ENCODE measurements at regions not wholly inside any gene's neighbourhood (a gene's known extent, or its start where the extent isn't known, plus 50 kb on each side); places are given as distances from the start of the nearest gene placed in this dataset.

- no peak for DNase-seq (ENCODE audit: low spot score in 2 of 2)
- Histone ChIP-seq H3K27ac (no peak overlapping the region), H3K4me3 (no peak overlapping the region), H3K4me1 (peaks cover 0 to 14% (median 0%) of the 10 kb centered on the region in 4 donors), H3K9me3 (no peaks in the 10 kb centered on the region), H3K36me3 (no peaks in the 10 kb centered on the region), H3K27me3 (no peaks in the 10 kb centered on the region)
- TF ChIP-seq CTCF (IDR thresholded peaks at IDR 0.05), result no peak
- no peak for TF ChIP-seq POLR2A (IDR thresholded peaks at IDR 0.05)
- no peak for TF ChIP-seq EP300 (IDR thresholded peaks at IDR 0.05)
Observed at GRCh38 chr9:18111146-18111545, 362.8 kb upstream of the ADAMTSL1 start.

- Histone ChIP-seq H3K4me1 (peaks cover 0 to 12% (median 0%) of the 10 kb centered on the region in 4 donors), H3K9me3 (no peaks in the 10 kb centered on the region), H3K27me3 (no peaks in the 10 kb centered on the region), H3K36me3 (no peaks in the 10 kb centered on the region), H3K4me3 (no peak overlapping the region), H3K27ac (no peak overlapping the region)
- TF ChIP-seq EP300 (IDR thresholded peaks at IDR 0.05) (no peak), POLR2A (IDR thresholded peaks at IDR 0.05) (no peak), CTCF (IDR thresholded peaks at IDR 0.05) (no peak)
- 57% methylated on average over 10 of the region's 10 CpGs for WGBS, 2 donors
- DNase-seq (ENCODE audit: low spot score in 2 of 2), result no peak
Observed at GRCh38 chr9:18114559-18115475, 359.1 kb upstream of the ADAMTSL1 start.

GRCh38 chr9:18118268-18118667, 355.7 kb upstream of the ADAMTSL1 start:
- Histone ChIP-seq H3K4me1 (peaks cover 0 to 12% (median 0%) of the 10 kb centered on the region in 4 donors), H3K4me3 (no peak overlapping the region), H3K27me3 (no peaks in the 10 kb centered on the region), H3K9me3 (no peaks in the 10 kb centered on the region), H3K36me3 (no peaks in the 10 kb centered on the region), H3K27ac (no peak overlapping the region)
- DNase-seq (ENCODE audit: low spot score in 2 of 2), result no peak
- TF ChIP-seq POLR2A (IDR thresholded peaks at IDR 0.05), result no peak
- TF ChIP-seq EP300 (IDR thresholded peaks at IDR 0.05), result no peak
- TF ChIP-seq CTCF (IDR thresholded peaks at IDR 0.05), result no peak

- TF ChIP-seq CTCF (IDR thresholded peaks at IDR 0.05) (no peak), EP300 (IDR thresholded peaks at IDR 0.05) (no peak), POLR2A (IDR thresholded peaks at IDR 0.05) (no peak)
- H3K36me3 ChIP-seq, result no peaks in the 10 kb centered on the region
- H3K27me3 ChIP-seq, result no peaks in the 10 kb centered on the region
- DNase-seq (ENCODE audit: low spot score in 2 of 2), result no peak
- H3K27ac ChIP-seq, result no peak overlapping the region
- H3K9me3 ChIP-seq, result no peaks in the 10 kb centered on the region
- no peak overlapping the region for H3K4me3 ChIP-seq
- 52 to 54% methylated on average over 1 of the region's 1 CpG for WGBS, 2 donors
- no peaks in the 10 kb centered on the region for H3K4me1 ChIP-seq
Observed at GRCh38 chr9:18122171-18122570, 351.8 kb upstream of the ADAMTSL1 start.

- Histone ChIP-seq H3K9me3 (no peaks in the 10 kb centered on the region), H3K36me3 (no peaks in the 10 kb centered on the region), H3K4me3 (no peak overlapping the region), H3K4me1 (no peaks in the 10 kb centered on the region), H3K27me3 (no peaks in the 10 kb centered on the region), H3K27ac (no peak overlapping the region)
- 53 to 54% methylated on average over 1 of the region's 1 CpG for WGBS, 2 donors
- DNase-seq (ENCODE audit: low spot score in 2 of 2), result no peak
- TF ChIP-seq CTCF (IDR thresholded peaks at IDR 0.05) (no peak), POLR2A (IDR thresholded peaks at IDR 0.05) (no peak), EP300 (IDR thresholded peaks at IDR 0.05) (no peak)
Observed at GRCh38 chr9:18124760-18125159, 349.2 kb upstream of the ADAMTSL1 start.

All from tibial nerve (tissue), 4 donors.